T follicular helper cell (primary cell): ENCODE measurements at regions not wholly inside any gene's neighbourhood (a gene's known extent, or its start where the extent isn't known, plus 50 kb on each side); places are given as distances from the start of the nearest gene placed in this dataset.
A peak's percentile ranks its signal among the peaks of the same experiment; 100 is the strongest.
"Not testable (repeated sequence)": the region's sequence is repeated elsewhere in the genome, so short reads cannot be mapped to it uniquely, and the experiment has no call there.

Experiments used
- DNase-seq: peaks from one replicate; pipeline ENCODE4 v3.0.0-alpha.2; 2020; ENCODE audit warnings: low read depth

GRCh38 chr10:32217216-32217615, 129.7 kb downstream of the EPC1 start:
- no peak for DNase-seq

DNA sequence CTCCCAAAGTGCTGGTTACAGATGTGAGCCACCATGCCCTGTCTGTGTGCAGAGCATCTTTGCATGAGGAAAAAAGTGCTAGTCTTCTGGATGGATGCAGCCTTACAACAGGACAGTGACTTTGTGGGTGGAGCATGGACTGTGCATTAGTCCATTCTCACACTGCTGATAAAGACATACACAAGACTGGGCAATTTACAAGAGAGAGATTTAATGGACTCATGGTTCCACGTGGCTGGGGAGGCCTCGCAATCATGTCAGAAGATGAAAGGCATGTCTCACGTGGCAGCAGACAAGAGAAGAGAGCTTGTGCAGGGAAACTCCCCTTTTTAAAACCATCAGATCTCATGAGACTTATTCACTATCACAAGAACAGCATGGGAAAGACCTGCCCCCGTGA, 133.1 kb downstream of the EPC1 start:
- not testable (repeated sequence) for DNase-seq

DNA sequence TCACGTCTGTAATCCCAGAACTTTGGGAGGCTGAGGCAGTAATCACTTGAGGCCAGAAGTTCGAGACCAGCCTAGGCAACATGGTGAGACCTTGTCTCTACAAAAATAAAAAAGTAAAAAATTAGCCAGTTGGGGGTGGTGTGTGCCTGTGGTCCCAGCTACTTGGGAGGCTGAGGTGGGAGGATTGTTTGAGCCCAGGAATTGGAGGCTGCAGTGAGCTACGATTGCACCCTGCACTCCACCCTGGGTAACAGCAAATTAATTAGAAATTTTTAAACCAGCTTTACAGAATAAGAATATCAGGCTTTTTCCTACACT, 136.0 kb downstream of the EPC1 start:
- DNase-seq = no peak

- DNase-seq = no peak
Observed at GRCh38 chr10:32210306-32211045, 136.5 kb downstream of the EPC1 start.

DNA sequence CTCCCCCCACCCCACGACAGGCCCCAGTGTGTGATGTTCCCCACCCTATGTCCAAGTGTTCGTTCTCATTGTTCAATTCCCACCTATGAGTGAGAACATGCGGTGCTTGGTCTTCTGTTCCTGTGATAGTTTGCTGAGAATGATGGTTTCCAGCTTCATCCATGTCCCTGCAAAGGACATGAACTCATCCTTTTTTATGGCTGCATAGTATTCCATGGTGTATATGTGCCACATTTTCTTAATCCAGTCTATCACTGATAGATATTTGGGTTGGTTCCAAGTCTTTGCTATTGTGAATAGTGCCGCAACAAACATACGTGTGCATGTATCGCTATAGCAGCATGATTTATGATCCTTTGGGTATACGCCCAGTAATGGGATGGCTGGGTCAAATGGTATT, 139.0 kb downstream of the EPC1 start:
- DNase-seq = not testable (repeated sequence)

DNA sequence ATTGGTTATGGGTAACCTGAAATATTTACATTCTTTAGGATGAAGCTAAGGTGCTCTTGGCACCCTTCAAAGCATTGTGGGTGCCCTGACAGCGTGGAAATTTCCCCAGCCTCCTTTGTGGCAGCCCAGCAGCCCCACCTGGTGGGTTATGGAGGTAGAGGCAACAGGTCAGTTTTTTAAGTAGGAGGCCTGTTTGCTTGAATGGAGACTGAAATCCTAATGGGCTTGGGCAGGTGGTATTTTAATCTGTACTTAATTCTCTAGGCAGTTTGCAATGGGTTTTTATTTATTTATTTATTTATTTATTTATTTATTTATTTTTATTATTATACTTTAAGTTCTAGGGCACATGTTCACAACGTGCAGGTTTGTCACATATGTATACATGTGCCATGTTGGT, 139.4 kb downstream of the EPC1 start:
- DNase-seq = peak; percentile 20

GRCh38 chr10:32205670-32206069, 141.3 kb downstream of the EPC1 start:
- DNase-seq = no peak

DNA sequence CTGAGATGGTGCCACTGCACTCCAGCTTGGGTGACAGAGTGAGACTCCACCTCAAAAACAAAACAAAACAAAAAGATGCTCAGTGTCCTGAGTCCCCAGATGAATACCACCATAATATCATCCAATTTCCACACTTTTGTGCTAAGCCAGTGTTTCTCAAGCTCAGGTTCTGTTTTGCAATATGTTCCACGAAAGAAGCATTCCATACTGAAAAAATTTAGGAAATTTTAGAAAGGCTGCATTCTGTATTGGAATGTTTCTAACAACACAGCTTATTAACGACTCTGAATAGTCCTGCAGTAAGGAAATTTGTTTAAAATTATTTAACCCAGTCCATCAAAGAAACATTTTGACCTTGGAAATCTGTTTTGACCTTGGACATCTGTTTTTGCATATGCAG, 142.4 kb downstream of the EPC1 start:
- no peak for DNase-seq

- DNase-seq = no peak
Observed at GRCh38 chr10:32199714-32200394, 143.6 kb upstream of the KIF5B start.

DNA sequence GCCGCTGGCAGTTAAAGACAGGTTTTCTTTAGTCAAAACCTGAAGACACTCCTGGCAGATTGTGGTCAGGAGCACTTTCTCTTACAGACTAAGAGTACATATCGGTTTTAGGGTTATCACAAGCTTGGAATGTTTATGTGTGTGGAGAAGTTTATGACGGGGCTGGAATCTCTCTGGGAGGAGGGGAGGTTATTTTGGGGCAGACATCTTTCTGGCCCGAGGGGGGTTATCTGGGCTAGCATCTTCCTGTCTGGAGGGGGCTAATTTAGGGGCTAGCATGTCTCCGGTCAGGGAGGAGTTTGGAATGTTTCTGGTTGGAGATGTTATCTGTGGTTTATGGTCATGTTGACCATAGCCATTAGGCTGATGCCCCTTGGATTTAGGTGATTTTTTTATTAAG, 141.2 kb upstream of the KIF5B start:
- DNase-seq = no peak

DNA sequence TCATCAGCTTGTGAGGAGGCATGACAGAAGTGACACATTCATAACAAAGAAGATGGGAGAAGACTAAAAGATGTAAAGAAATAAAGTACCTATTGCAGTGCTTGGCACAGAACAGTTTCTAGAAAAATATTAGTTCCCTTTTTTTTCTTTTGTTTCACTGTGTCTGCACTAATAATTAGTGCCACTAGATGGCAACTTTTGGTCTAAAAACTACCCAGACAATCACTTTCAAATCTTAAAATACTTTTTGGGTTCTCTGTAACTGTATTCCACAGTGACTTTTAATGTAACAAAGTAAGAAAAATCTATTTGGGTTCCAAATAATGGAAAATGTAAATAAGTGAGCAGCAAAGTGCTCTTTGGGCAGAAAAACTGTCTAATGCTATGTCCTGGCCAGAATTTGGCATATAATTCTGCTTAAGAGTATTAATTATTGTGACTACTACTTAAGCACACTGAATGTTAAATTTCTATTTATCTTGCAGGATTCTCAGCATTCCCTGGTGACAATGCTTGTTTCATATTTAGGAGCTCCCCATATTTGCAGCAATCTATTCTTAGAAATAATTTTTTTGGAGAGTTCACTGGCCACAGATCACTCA, 134.8 kb upstream of the KIF5B start:
- no peak for DNase-seq

GRCh38 chr10:32189400-32190084, 133.3 kb upstream of the KIF5B start:
- DNase-seq = no peak

- not testable (repeated sequence) for DNase-seq
Observed at GRCh38 chr10:32188601-32189000, 132.4 kb upstream of the KIF5B start.

DNA sequence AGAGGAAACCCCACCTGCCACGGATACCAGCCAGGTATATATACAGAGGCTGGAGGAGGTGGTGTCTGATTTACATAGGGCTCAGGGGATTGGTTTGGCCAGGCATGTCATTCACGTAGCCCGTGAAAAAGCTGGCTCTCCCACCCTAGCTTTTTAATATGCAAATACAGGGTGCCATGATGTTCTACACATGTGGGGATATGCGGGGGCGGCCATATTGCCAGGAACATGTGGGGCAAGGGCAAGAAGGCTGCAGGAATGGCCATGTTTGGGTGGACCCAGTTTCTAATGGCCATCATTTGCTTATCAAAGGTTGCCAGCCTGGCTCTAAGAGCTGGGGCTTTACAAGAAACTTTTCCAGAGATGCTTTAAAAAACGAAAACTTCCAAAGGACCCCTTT, 131.5 kb upstream of the KIF5B start:
- DNase-seq = no peak

DNA sequence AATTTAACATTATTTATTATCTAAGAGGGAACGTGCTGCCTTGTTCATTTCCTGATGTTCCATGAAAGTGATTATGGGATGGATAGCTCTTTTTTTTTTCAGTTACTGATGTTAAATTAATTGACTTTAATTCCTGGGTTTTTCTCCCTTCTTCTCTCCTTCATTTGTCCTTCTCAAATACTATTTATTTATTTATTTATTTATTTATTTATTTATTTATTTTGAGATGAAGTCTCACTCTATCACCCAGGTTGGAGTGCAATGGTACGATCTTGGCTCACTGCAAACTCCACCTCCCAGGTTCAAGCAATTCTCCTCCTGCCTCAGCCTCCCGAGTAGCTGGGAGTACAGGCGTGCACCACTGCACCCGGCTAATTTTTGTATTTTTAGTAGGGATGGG, 127.4 kb upstream of the KIF5B start:
- not testable (repeated sequence) for DNase-seq

DNA sequence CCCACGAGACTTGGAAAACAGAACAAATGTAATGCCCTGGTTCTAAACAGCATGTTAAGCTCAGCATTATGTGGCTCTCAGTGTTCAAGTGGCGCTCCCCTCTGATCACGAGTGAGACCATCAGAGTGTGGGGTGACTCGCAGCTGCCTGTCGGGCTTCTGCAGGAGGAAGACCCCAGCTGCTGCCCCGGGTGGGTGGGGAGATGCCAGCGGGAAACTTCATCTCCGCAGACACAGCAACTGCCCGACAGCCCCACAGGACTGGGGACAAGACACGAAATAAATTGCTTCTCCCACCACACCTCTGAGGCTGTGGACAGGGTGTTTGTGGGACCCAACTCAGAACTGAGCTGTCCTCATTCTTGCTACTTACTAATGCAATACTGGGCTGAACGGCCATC, 126.3 kb upstream of the KIF5B start:
- no peak for DNase-seq

DNA sequence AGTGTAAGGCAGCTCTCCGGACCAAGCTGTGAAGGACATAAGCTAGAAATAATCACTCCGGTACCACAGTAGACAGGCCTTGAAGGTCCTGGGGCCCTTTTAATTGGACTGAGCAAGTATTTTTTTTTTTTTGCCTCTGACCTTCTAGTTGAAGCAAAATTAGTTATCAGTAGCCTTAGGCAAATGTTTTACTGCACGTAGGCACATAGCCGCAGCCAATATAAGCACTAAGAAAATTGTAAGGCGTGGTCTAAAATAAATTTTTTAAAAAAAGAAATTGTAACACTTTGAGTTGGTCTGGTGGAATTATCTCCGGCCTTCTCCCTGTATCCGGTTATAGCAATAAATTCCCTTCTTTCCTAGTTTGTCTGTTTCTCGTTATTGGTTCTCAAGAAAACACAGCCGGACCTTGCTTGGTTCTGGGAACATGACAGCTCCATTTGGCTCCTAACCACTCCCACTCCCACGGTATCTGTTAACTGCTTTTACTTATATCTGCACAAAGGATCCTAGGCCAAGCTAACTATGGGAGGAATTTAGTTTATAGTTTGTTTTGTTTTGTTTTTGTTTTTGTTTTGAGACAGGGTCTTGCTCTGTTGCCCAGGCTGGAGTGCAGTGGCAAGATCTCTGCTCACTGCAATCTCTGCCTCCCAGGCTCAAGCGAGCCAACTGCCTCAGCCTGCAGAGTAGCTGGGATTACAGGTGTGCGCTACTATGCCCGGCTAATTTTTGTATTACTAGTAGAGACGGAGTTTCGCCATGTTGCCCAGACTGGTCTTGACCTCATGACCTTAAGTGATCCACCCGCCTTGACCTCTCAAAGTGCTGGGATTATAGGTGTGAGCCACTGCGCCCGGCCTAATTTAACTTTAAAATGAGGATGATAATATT, 124.4 kb upstream of the KIF5B start:
- DNase-seq = no peak

DNA sequence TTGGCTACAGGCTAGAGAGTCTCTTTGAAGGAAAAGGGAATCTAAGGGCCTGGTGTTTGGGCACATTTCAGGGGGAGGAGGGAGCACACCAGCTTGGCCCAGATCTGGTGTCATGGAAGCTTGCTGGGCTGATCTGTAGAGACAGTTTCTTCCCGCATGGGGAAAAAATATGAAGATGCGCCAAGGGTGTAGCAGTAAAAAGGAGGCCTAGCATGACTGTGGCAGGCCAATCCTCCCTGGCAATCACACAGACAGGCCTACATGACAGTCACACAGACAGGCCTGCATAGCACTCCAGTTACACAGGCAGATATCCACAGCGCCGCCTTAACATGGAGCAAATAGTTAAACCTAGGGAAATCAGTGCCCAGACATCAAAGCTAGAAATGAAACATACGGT, 123.6 kb upstream of the KIF5B start:
- DNase-seq = no peak

GRCh38 chr10:32177594-32177993, 121.4 kb upstream of the KIF5B start:
- DNase-seq = not testable (repeated sequence)

DNA sequence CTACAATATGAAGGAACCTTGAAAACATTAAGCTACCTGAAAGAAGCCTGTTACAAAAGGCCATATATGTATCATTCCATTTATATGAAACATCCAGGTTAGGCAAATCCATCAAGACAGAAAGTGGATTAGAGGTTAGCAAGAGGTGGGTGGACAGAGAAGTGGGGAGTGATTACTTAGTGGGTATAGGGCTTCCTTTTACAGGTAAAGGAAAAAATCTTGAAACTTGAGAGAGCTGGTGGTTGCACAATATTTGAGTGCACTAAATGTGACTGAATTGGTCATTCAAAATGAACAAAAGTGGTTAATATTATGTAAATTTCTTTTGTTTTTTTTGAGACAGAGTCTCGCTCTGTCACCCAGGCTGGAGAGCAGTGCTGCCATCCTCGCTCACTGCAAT, 119.4 kb upstream of the KIF5B start:
- no peak for DNase-seq

GRCh38 chr10:32174349-32174893, 118.2 kb upstream of the KIF5B start:
- no peak for DNase-seq

DNA sequence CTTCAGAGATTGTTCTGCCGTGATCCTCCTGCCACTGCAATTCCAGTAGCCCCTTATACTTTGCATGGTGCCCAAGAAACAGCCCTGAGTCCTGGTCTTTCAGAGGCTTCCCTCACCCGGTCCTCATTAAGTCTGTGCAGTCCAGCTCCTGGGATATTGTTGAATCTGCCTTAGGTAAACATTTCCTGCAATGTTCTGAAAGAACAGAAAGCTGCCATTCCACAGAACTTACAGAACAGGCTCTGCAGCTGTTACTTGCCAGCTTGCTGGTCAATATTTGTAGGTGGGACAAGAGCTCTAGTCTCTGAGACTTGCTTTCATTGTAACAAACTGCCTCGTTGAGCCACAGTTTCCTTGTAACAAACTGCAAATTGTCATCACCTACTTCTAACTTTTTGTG, 115.0 kb upstream of the KIF5B start:
- DNase-seq = no peak
